Neural crest cell (in vitro differentiated cells): ENCODE measurements at regions not wholly inside any gene's neighbourhood (a gene's known extent, or its start where the extent isn't known, plus 50 kb on each side); places are given as distances from the start of the nearest gene placed in this dataset.

Experiments
- DNase-seq: peaks from one replicate; pipeline ENCODE4 v3.0.0; 2021; ENCODE audit warnings: low read depth, mixed read lengths, low spot score
- H3K27ac Mint-ChIP-seq: one replicate; pipeline ENCODE4 v1.8.0; 2021; ENCODE audit warnings: mild to moderate bottlenecking, mixed read lengths; ENCODE audit not compliant: unreplicated experiment
- H3K27me3 Mint-ChIP-seq: 2 replicates; pipeline ENCODE4 v1.8.0; 2021; ENCODE audit warnings: low read depth, mild to moderate bottlenecking, mixed read lengths
- H3K36me3 Mint-ChIP-seq: 2 replicates; pipeline ENCODE4 v1.8.0; 2021; ENCODE audit warnings: low read depth, mild to moderate bottlenecking, mixed read lengths
- H3K4me1 Mint-ChIP-seq: 2 replicates; pipeline ENCODE4 v1.8.0; 2021; ENCODE audit warnings: mixed read lengths
- H3K4me3 Mint-ChIP-seq: one replicate; pipeline ENCODE4 v1.8.0; 2021; ENCODE audit warnings: mild to moderate bottlenecking, mixed read lengths
- H3K9me3 Mint-ChIP-seq: 2 replicates; pipeline ENCODE4 v1.8.0; 2021; ENCODE audit warnings: mixed read lengths
- CTCF ChIP-seq: fragments of 200-600 bp; sonication (generic); conservative IDR thresholded peaks from 2 replicates; pipeline ENCODE4 v1.5.0; 2021; ENCODE audit warnings: antibody characterized with exemption, mild to moderate bottlenecking

DNA sequence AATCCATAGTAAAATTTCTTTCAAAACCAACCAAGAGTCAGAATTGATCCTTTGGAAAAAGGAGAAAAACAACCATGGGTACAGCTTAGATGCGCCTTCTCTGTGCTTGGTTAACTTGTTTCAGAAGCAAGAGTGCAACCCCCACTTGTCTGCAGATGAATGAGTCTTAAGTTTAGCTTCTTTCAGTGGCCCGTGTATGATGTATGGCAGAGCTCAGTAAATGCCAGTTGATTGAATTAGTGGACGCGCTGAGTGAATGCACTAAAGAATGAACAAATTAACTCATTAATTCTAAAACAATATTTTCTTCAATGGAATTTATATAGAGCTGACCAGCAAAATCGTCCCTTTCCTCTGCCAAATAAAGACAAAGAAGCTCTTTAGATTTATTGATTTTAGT lies 67.0 kb upstream of the ARHGEF3 start:
- H3K27me3 Mint-ChIP-seq = no peaks in the 10 kb centered on the region
- no peak for DNase-seq
- H3K9me3 Mint-ChIP-seq = no peaks in the 10 kb centered on the region
- H3K27ac Mint-ChIP-seq = no peak overlapping the region
- TF ChIP-seq CTCF = no peak
- H3K4me3 Mint-ChIP-seq = no peak overlapping the region
- peaks cover 9% of the 10 kb centered on the region for H3K4me1 Mint-ChIP-seq
- no peaks in the 10 kb centered on the region for H3K36me3 Mint-ChIP-seq

- H3K4me1 Mint-ChIP-seq = peaks cover 13% of the 10 kb centered on the region
- no peak overlapping the region for H3K4me3 Mint-ChIP-seq
- H3K9me3 Mint-ChIP-seq = no peaks in the 10 kb centered on the region
- H3K36me3 Mint-ChIP-seq = no peaks in the 10 kb centered on the region
- TF ChIP-seq CTCF = no peak
- H3K27me3 Mint-ChIP-seq = no peaks in the 10 kb centered on the region
- H3K27ac Mint-ChIP-seq = no peak overlapping the region
- no peak for DNase-seq
Observed at GRCh38 chr3:56867671-56868070, 65.9 kb upstream of the ARHGEF3 start.

GRCh38 chr3:56864918-56865524 lies 63.3 kb upstream of the ARHGEF3 start:
- no peak overlapping the region for H3K4me3 Mint-ChIP-seq
- H3K27ac Mint-ChIP-seq = no peak overlapping the region
- H3K9me3 Mint-ChIP-seq = no peaks in the 10 kb centered on the region
- DNase-seq = no peak
- no peak for TF ChIP-seq CTCF
- H3K27me3 Mint-ChIP-seq = no peaks in the 10 kb centered on the region
- peaks cover 34% of the 10 kb centered on the region for H3K4me1 Mint-ChIP-seq
- H3K36me3 Mint-ChIP-seq = no peaks in the 10 kb centered on the region

DNA sequence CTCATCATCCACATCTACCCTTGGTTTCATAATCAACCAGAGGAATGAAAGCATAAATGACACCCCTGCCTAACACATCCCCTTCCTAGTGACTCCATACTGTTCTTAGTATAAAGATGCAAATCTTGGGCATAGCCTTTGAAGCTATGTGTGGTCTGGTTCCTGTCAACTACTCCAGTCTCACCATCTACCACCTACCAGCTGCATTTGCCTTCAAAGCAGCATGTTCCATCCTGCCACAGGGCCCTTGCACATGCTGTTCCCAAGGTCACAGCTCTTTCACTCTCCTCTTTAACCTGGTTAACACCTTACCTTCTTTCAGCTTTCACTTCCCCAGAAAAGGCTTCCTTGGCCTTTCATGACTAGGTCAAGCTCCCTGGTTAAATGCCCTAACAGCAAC lies 62.3 kb upstream of the ARHGEF3 start:
- DNase-seq = no peak
- H3K4me3 Mint-ChIP-seq = no peak overlapping the region
- H3K27ac Mint-ChIP-seq = no peak overlapping the region
- H3K9me3 Mint-ChIP-seq = no peaks in the 10 kb centered on the region
- H3K36me3 Mint-ChIP-seq = no peaks in the 10 kb centered on the region
- TF ChIP-seq CTCF = no peak
- no peaks in the 10 kb centered on the region for H3K27me3 Mint-ChIP-seq
- H3K4me1 Mint-ChIP-seq = peaks cover 34% of the 10 kb centered on the region

DNA sequence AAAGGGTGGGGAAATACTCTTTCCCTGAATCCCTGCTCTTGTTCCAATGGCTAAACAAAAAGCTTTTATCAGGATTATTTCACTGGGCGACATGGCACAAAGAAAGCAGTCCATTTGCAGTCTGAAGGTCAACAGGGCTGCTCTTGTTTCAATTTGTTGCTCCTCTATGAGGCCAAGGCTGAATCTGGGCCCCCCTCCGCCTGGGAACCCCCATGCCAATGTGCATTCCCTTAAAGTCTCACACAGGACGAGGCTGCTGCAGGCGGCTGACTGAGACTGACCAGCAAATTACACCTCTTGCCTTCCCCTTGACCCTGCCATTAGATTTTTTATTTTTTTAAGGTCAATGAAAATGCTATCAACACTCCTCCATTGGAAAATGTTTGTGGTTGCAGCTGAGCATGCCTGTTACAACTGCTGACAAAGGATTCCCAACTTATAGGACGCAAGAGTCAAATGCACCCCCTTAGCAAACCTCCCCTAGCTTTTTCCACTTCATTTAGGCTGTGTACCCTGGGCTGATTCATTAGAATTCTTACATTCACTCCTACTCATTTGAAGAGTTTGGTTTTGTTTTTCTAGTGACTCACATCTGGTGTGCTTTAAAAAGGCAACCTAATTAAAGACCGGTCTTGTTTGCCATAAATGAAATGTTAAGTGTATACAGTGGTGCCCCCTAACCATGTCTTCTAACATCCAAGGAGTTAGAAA lies 60.8 kb upstream of the ARHGEF3 start:
- no peak for DNase-seq
- Mint-ChIP-seq H3K27ac (peak overlapping the region; percentile 78), H3K27me3 (no peaks in the 10 kb centered on the region), H3K36me3 (no peaks in the 10 kb centered on the region), H3K9me3 (no peaks in the 10 kb centered on the region), H3K4me3 (peak overlapping the region; percentile 1), H3K4me1 (peaks cover 38% of the 10 kb centered on the region)
- TF ChIP-seq CTCF = no peak
